Tibial nerve (tissue), 4 donors: ENCODE measurements at regions not wholly inside any gene's neighbourhood (a gene's known extent, or its start where the extent isn't known, plus 50 kb on each side); places are given as distances from the start of the nearest gene placed in this dataset.

Source experiments
- EP300 ChIP-seq, 2 donors: sonication (generic); formaldehyde crosslinking; IDR thresholded peaks; one replicate each; pipeline ENCODE4 v1.6.1; 2017; ENCODE audit warnings: antibody characterized with exemption in 2 of 2, mild to moderate bottlenecking in 1 of 2
- POLR2A ChIP-seq, 2 donors: fragments of 450-650 bp; IDR thresholded peaks; one replicate each; pipeline ENCODE4 v1.6.1; 2017; ENCODE audit warnings: antibody characterized with exemption in 2 of 2, mild to moderate bottlenecking in 2 of 2, moderate library complexity in 2 of 2
- TF ChIP-seq, protein P1 (sequence below), 5 experiments: fragments of 200-600 bp in 3 of 5; fragments of 450-650 bp in 2 of 5; sonication (generic) in 3 of 5; IDR thresholded peaks; one replicate each; pipeline ENCODE4 v1.5.1; 2016 to 2019; ENCODE audit warnings: antibody characterized with exemption in 5 of 5, mild to moderate bottlenecking in 3 of 5, moderate library complexity in 2 of 5

DNA sequence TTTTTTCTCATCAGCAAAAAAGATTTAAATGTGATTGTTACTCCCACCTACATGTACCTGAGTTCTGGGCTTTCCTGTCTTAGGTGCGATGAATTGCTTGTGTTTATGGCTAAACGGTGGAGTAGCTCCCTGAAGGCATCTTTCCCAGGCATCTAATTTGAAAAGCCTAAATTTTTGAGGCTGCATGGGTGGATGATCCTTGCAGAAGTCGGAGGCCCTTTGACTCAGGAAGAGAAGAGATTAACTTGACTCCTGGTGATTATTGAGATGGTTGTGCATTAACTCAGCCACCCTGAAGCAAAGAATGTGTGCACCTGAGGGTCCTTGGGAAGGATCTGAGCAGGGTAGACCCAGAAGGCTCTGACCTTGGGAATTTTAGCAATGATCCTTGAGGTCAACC is 155.6 kb upstream of the SEMA3C start:
- TF ChIP-seq, protein P1, sequence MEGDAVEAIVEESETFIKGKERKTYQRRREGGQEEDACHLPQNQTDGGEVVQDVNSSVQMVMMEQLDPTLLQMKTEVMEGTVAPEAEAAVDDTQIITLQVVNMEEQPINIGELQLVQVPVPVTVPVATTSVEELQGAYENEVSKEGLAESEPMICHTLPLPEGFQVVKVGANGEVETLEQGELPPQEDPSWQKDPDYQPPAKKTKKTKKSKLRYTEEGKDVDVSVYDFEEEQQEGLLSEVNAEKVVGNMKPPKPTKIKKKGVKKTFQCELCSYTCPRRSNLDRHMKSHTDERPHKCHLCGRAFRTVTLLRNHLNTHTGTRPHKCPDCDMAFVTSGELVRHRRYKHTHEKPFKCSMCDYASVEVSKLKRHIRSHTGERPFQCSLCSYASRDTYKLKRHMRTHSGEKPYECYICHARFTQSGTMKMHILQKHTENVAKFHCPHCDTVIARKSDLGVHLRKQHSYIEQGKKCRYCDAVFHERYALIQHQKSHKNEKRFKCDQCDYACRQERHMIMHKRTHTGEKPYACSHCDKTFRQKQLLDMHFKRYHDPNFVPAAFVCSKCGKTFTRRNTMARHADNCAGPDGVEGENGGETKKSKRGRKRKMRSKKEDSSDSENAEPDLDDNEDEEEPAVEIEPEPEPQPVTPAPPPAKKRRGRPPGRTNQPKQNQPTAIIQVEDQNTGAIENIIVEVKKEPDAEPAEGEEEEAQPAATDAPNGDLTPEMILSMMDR (IDR thresholded peaks at IDR 0.05): no peak
- no peak for TF ChIP-seq POLR2A (IDR thresholded peaks at IDR 0.05)
- no peak for TF ChIP-seq EP300 (IDR thresholded peaks at IDR 0.05)
